Common myeloid progenitor, CD34-positive (primary cell): ENCODE measurements at regions not wholly inside any gene's neighbourhood (a gene's known extent, or its start where the extent isn't known, plus 50 kb on each side); places are given as distances from the start of the nearest gene placed in this dataset.

Experiments
- CTCF ChIA-PET: fragments of 350-600 bp; sonication (Branson Sonifier 250); formaldehyde crosslinking; loops from one replicate; lab custom pipeline; 2021; ENCODE audit warnings: antibody characterized with exemption; lab: Charles Lee
- POLR2A ChIA-PET: fragments of 350-600 bp; sonication (Branson Sonifier 250); formaldehyde crosslinking; loops from one replicate; lab custom pipeline; 2021; ENCODE audit warnings: antibody characterized with exemption; lab: Charles Lee
- DNase-seq, 3 donors: peaks; one replicate each; pipeline versions ENCODE4 v3.0.0 to v3.0.0-alpha.2; 2013
- H3K27ac ChIP-seq, 2 experiments: 1 replicate in 1 of 2; 2 replicates in 1 of 2; pipeline ENCODE4 v1.7.0; 2013; ENCODE audit warnings: inconsistent platforms in 2 of 2, low read length in 2 of 2, mild to moderate bottlenecking in 2 of 2, low read depth in 1 of 2, moderate library complexity in 1 of 2; ENCODE audit not compliant: severe bottlenecking in 2 of 2, insufficient read depth in 1 of 2, poor library complexity in 1 of 2
- H3K27me3 ChIP-seq, 5 experiments: replicated peaks in 2 of 5; 1 replicate in 3 of 5; 2 replicates in 2 of 5; pipeline versions ENCODE4 v1.6.1 to v1.7.0; 2013; ENCODE audit warnings: low read length in 4 of 5, mild to moderate bottlenecking in 2 of 5, moderate library complexity in 2 of 5, inconsistent platforms in 1 of 5; ENCODE audit not compliant: insufficient read depth in 5 of 5, control insufficient read depth in 4 of 5
- H3K36me3 ChIP-seq, 4 experiments: 1 replicate in 2 of 4; 2 replicates in 2 of 4; pipeline versions ENCODE4 v1.6.1 to v1.7.0; 2013; ENCODE audit warnings: low read length in 3 of 4, control low read depth in 1 of 4, mild to moderate bottlenecking in 1 of 4; ENCODE audit not compliant: control insufficient read depth in 4 of 4, insufficient read depth in 4 of 4
- H3K4me1 ChIP-seq, 4 experiments: 1 replicate in 3 of 4; 2 replicates in 1 of 4; pipeline versions ENCODE4 v1.6.1 to v1.7.1; 2013; ENCODE audit warnings: low read length in 3 of 4, mild to moderate bottlenecking in 3 of 4, control low read depth in 1 of 4, inconsistent platforms in 1 of 4, moderate library complexity in 1 of 4; ENCODE audit not compliant: control insufficient read depth in 4 of 4, insufficient read depth in 4 of 4; ENCODE audit errors: control extremely low read depth in 1 of 4
- H3K4me3 ChIP-seq, 7 experiments: 1 replicate in 4 of 7; 2 replicates in 3 of 7; pipeline versions ENCODE4 v1.5.1 to v1.7.0; 2013; ENCODE audit warnings: mild to moderate bottlenecking in 7 of 7, low read length in 6 of 7, moderate library complexity in 6 of 7, inconsistent platforms in 2 of 7, low read depth in 2 of 7, control low read depth in 1 of 7; ENCODE audit not compliant: insufficient read depth in 4 of 7, control insufficient read depth in 1 of 7; ENCODE audit errors: extremely low read depth in 1 of 7
- H3K9me3 ChIP-seq, 5 experiments: 1 replicate in 4 of 5; 2 replicates in 1 of 5; pipeline versions ENCODE4 v1.6.1 to v1.7.1; 2013; ENCODE audit warnings: low read length in 4 of 5, mild to moderate bottlenecking in 2 of 5, inconsistent platforms in 1 of 5, low read depth in 1 of 5, moderate library complexity in 1 of 5; ENCODE audit not compliant: control insufficient read depth in 4 of 5, insufficient read depth in 2 of 5; ENCODE audit errors: control extremely low read depth in 1 of 5
- WGBS: methylation state at CpG from one replicate; pipeline ENCODE4 v1.1.5; 2013; ENCODE audit not compliant: insufficient coverage; 5-methylcytosine and 5-hydroxymethylcytosine counted together

DNA sequence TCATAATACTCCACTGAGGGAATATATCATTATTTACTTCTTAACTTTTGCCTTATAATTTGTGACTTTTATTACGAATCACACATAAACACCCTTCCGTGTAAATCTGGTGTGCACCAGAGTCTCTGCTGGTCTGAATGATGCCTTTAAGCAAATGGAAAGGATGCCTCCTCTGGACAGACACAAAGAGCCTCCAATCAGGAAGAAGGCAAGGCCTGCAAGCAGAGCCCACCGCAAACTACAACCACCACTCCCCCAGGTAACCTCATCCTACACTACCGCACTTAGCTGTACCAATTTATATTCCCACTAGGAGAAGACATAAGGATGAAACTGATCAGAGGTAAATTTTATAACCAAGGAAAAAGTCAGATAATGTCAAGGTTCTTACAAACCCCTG is 137.6 kb downstream of the KLF12 start:
- Histone ChIP-seq H3K27ac (no peak overlapping the region), H3K36me3 (peaks cover 0 to 2% (median 0%) of the 10 kb centered on the region in 4 experiments), H3K27me3 (no peaks in the 10 kb centered on the region), H3K4me3 (no peak overlapping the region), H3K9me3 (no peaks in the 10 kb centered on the region), H3K4me1 (peaks cover 0 to 3% (median 0%) of the 10 kb centered on the region in 4 experiments)
- ChIA-PET CTCF (no interaction called here), POLR2A (no interaction called here)
- DNase-seq = no peak
- WGBS = 100% methylated on average over 2 of the region's 4 CpGs

DNA sequence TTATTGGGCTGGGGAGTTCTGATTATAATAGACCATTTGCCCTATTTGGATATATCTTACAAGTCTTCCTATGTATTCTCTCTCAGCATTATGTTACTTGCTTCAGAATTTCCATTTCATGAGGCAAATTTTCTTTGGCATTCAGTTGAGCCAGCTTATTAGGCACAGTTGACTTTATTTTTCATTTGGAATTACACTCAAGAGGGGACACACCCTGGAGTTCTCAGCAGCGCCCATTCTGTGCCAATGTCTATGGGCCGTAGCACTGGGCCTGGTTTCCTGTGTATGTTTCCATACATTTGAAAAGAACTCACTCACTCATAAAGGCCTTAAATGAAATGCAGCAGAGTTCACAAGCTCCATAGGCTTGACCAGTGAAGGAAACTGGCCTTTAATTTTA is 138.5 kb downstream of the KLF12 start:
- ChIA-PET CTCF (no interaction called here), POLR2A (no interaction called here)
- Histone ChIP-seq H3K36me3 (peaks cover 0 to 2% (median 0%) of the 10 kb centered on the region in 4 experiments), H3K9me3 (no peaks in the 10 kb centered on the region), H3K27me3 (no peaks in the 10 kb centered on the region), H3K4me3 (no peak overlapping the region), H3K27ac (no peak overlapping the region), H3K4me1 (peaks cover 0 to 4% (median 1%) of the 10 kb centered on the region in 4 experiments)
- WGBS = no CpG with 5 or more reads among the region's 2 CpGs
- no peak for DNase-seq

DNA sequence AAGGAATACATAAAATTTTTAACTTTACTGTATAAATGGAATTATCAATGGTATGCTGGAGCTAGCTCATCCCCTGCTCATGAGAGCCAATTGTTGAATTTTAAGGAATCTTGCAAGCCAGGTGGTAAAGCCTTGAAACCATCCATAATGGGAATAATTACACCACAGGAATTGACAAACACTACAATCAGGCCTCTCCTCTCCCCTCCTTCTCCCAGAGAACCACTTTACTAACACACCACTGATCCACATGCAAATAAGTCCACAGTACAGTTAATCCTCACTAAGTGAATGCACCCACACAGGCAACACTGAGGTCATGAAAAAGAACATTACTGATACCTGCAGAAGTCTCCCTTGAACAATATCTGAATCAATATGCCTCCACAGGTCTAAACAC is 140.5 kb downstream of the KLF12 start:
- CTCF ChIA-PET = no interaction called here

DNA sequence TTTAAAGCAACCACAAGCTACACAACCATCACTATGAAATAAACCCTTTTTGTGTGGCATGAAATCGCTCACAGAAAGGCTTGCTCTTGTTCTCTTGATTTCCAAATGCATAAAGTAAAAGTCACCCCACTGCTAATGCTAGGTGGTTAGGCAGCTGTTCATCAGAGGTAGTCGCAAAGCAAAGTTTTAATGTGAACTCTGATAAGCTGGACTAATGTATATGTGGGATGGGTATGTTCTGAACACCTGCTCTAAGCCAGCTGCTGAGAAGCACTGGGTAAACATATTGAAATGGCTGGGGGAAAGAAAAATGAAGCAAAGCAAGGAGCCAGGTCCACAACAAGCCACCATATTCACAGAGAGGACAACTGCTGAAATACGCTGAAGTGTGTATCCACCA is 142.3 kb downstream of the KLF12 start:
- 100% methylated on average over 1 of the region's 3 CpGs for WGBS
- H3K9me3 ChIP-seq = no peaks in the 10 kb centered on the region
- POLR2A ChIA-PET = no interaction called here
- H3K36me3 ChIP-seq = peaks cover 0 to 2% (median 0%) of the 10 kb centered on the region in 4 experiments
- CTCF ChIA-PET = interaction anchor here (0.7 kb wide), 1 partner anchor 148 kb away, joined by 3 read pairs; no protein-coding TSS in a partner anchor
- H3K27me3 ChIP-seq = no peaks in the 10 kb centered on the region
- no peak overlapping the region for H3K27ac ChIP-seq
- H3K4me1 ChIP-seq = peaks cover 0 to 7% (median 1%) of the 10 kb centered on the region in 4 experiments
- no peak overlapping the region for H3K4me3 ChIP-seq
- DNase-seq = no peak

More for the DNA sequence above, 140.5 kb downstream of the KLF12 start:
- Histone ChIP-seq H3K4me3 (no peak overlapping the region), H3K27ac (no peak overlapping the region), H3K27me3 (no peaks in the 10 kb centered on the region), H3K9me3 (no peaks in the 10 kb centered on the region), H3K36me3 (peaks cover 0 to 2% (median 0%) of the 10 kb centered on the region in 4 experiments), H3K4me1 (peaks cover 0 to 4% (median 1%) of the 10 kb centered on the region in 4 experiments)
- POLR2A ChIA-PET = no interaction called here
- DNase-seq = no peak

DNA sequence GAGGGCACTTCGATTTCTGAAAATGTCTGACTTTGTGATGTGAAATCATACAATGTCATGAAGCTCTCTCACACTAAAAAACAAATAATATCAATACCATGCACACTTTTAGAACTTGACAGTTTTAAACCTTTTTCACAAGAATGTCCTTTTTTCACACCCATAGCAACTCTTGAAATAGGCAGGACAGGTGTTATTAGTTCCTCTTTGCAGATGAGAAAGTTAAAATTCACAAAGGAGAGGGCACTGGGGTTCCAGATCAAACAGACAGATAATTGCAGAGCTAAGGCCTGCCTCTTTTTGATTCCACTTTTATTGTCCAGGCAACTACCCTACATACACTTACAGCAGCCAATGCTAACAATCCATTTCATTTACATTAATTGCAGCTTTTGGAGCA is 142.8 kb downstream of the KLF12 start:
- peaks cover 0 to 2% (median 0%) of the 10 kb centered on the region in 4 experiments for H3K36me3 ChIP-seq
- no peak overlapping the region for H3K27ac ChIP-seq
- no peak overlapping the region for H3K4me3 ChIP-seq
- ChIA-PET CTCF (interaction anchor here (0.7 kb wide), 1 partner anchor 149 kb away, joined by 3 read pairs; no protein-coding TSS in a partner anchor), POLR2A (no interaction called here)
- H3K9me3 ChIP-seq = no peaks in the 10 kb centered on the region
- H3K4me1 ChIP-seq = peaks cover 0 to 7% (median 1%) of the 10 kb centered on the region in 4 experiments
- no peaks in the 10 kb centered on the region for H3K27me3 ChIP-seq
- WGBS = no CpG with 5 or more reads among the region's 1 CpG
- DNase-seq = peak in 2 of 3 donors; percentile 13 to 31

DNA sequence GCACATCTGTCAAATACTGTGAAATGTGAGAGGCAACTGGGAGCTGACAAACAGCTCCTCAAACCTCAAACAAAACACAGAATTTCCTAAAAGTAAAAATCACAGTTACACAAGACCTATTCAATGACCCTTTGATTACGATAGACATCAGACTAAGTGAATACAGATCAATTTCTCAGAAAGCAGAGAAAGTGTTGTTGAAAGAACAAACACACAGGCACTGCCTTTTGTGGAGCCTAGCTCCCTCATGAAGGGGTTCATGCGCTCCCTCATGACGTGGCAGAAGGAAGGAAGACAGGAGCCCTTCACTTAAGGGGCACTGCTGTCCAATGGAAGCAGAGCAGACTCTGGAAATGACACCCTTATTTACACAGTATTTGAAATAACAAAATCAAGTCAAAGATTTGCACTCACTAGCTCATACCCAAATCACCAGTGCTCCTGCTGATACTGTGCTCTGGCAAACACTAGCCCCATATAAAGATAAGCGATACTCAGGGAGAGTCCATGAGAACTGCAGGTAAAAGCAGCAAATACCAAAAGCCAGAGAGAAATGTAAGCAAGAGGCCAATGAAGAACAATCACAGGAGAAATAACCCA is 144.9 kb downstream of the KLF12 start:
- Histone ChIP-seq H3K36me3 (peaks cover 0 to 7% (median 4%) of the 10 kb centered on the region in 4 experiments), H3K27me3 (no peaks in the 10 kb centered on the region), H3K9me3 (no peaks in the 10 kb centered on the region), H3K4me1 (peaks cover 0 to 7% (median 1%) of the 10 kb centered on the region in 4 experiments), H3K27ac (no peak overlapping the region), H3K4me3 (no peak overlapping the region)
- POLR2A ChIA-PET = no interaction called here
- WGBS = 89% methylated on average over 4 of the region's 4 CpGs
- CTCF ChIA-PET = interaction anchor here (0.6 kb wide), 1 partner anchor 234 kb away, joined by 3 read pairs; no protein-coding TSS in a partner anchor
- DNase-seq = no peak

DNA sequence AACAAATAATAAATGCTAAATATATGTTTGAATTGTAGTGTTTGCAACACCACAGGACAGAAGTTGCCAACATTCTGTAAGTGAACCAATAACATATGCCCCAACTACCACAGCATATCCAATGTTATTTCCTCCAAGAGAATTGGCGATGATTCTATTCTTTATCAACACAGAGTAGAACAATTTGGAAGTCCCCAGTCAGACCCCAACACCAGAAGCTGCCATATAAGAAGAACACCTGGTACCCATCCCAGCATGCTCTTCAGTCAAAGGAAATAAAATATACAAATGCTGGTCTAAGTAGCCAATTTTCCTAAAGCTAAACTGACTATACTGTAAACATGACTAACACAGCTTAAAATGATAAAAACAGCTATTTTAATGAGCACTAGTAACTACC is 145.7 kb downstream of the KLF12 start:
- H3K27ac ChIP-seq = no peak overlapping the region
- peaks cover 0 to 7% (median 4%) of the 10 kb centered on the region in 4 experiments for H3K36me3 ChIP-seq
- DNase-seq = no peak
- WGBS = no CpG with 5 or more reads among the region's 1 CpG
- peaks cover 0 to 7% (median 1%) of the 10 kb centered on the region in 4 experiments for H3K4me1 ChIP-seq
- CTCF ChIA-PET = no interaction called here
- no peak overlapping the region for H3K4me3 ChIP-seq
- no peaks in the 10 kb centered on the region for H3K9me3 ChIP-seq
- no peaks in the 10 kb centered on the region for H3K27me3 ChIP-seq
- POLR2A ChIA-PET = no interaction called here
